T-helper 17 cell (primary cell): ENCODE measurements at regions not wholly inside any gene's neighbourhood (a gene's known extent, or its start where the extent isn't known, plus 50 kb on each side); places are given as distances from the start of the nearest gene placed in this dataset.
"Not testable (repeated sequence)": the region's sequence is repeated elsewhere in the genome, so short reads cannot be mapped to it uniquely, and the experiment has no call there.

Experiments used
- ATAC-seq: fragments of 150-1000 bp; cut with Tn5 transposase; 2 replicates; pipeline ENCODE4 v1.10.0; 2021; ENCODE audit warnings: mild to moderate bottlenecking, moderate library complexity
- DNase-seq, 3 donors: peaks; one replicate each; pipeline versions ENCODE4 v3.0.0 to v3.0.0-alpha.2; 2020 to 2021
- H3K9me3 ChIP-seq: one replicate; pipeline ENCODE4 v1.7.0; 2013; ENCODE audit warnings: low read length, mild to moderate bottlenecking; ENCODE audit not compliant: control insufficient read depth, poor library complexity, severe bottlenecking
- H3K27ac Mint-ChIP-seq: one replicate; pipeline ENCODE4 v1.8.0; 2022; ENCODE audit warnings: mild to moderate bottlenecking, moderate library complexity, mixed read lengths
- H3K27me3 Mint-ChIP-seq: one replicate; pipeline ENCODE4 v1.8.0; 2022; ENCODE audit warnings: mixed read lengths
- H3K36me3 Mint-ChIP-seq: one replicate; pipeline ENCODE4 v1.8.0; 2022; ENCODE audit warnings: low read depth, mixed read lengths
- H3K4me1 Mint-ChIP-seq: one replicate; pipeline ENCODE4 v1.8.0; 2022; ENCODE audit warnings: mild to moderate bottlenecking, mixed read lengths
- H3K4me3 Mint-ChIP-seq: one replicate; pipeline ENCODE4 v1.8.0; 2022; ENCODE audit warnings: mild to moderate bottlenecking, moderate library complexity, mixed read lengths

DNA sequence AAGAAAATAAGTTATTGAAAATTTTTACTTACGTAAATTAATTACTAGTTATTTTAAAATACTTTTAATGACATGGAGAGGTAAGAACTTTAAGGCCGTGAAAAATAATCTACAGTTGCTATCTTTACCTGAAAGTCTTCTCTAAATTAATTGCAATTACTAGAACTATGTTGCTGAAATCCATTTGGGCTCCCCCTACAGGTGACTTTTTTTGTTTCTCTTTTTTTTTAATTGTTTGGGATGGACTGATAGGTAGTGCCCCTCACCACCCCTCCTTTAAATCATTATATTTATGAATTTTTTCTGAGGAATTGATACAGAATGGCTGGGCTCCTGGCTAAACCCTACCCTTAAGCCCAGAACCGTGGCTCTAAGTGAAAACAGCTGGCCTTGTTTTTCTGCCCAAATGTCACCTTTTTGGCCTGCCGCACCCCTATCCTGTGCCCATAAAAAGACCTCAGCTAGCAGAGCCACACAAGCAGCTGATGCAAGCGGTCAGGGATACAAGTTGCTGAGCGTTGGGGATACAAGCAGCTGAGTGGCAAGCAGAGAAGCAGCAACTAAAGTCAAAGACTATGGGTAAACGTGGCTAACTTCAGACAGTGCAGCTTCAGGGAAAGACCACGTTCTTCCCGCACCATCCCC lies 315.2 kb upstream of the ACO1 start:
- no peaks in the 10 kb centered on the region for H3K9me3 ChIP-seq
- Mint-ChIP-seq H3K4me1 (no peaks in the 10 kb centered on the region), H3K27me3 (no peaks in the 10 kb centered on the region), H3K4me3 (no peak overlapping the region), H3K36me3 (no peaks in the 10 kb centered on the region), H3K27ac (no peak overlapping the region)
- DNase-seq (no peak), ATAC-seq (no peak)

GRCh38 chr9:32069969-32070368 lies 314.5 kb upstream of the ACO1 start:
- Mint-ChIP-seq H3K27me3 (no peaks in the 10 kb centered on the region), H3K36me3 (no peaks in the 10 kb centered on the region), H3K27ac (no peak overlapping the region), H3K4me1 (no peaks in the 10 kb centered on the region), H3K4me3 (no peak overlapping the region)
- ATAC-seq (no peak), DNase-seq (no peak)
- H3K9me3 ChIP-seq: no peaks in the 10 kb centered on the region

GRCh38 chr9:32072570-32072969 lies 311.9 kb upstream of the ACO1 start:
- DNase-seq (no peak), ATAC-seq (no peak)
- H3K27me3 Mint-ChIP-seq: no peaks in the 10 kb centered on the region
- no peaks in the 10 kb centered on the region for H3K4me1 Mint-ChIP-seq
- no peaks in the 10 kb centered on the region for H3K9me3 ChIP-seq
- no peak overlapping the region for H3K4me3 Mint-ChIP-seq
- H3K27ac Mint-ChIP-seq: no peak overlapping the region
- H3K36me3 Mint-ChIP-seq: no peaks in the 10 kb centered on the region

DNA sequence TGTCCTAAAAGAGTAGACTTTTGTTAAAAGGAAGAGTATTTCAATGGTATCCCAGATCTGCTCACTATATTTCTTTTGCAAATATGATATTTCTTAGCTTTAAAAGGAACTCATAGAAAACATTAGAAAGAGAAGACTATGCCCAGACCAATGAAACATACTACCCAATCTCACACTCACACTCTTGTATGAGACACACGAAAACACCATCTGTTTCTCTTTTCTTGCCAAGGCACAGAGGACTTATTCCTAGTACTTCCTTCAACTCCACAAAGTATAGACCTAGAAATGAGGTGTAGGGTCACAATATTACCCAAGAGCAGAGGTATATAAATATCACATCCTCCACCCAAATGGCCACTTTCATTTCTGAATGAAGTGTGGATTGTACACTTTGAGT lies 292.4 kb upstream of the ACO1 start:
- DNase-seq (no peak), ATAC-seq (no peak)
- H3K27ac Mint-ChIP-seq: no peak overlapping the region
- H3K9me3 ChIP-seq: no peaks in the 10 kb centered on the region
- no peak overlapping the region for H3K4me3 Mint-ChIP-seq
- H3K27me3 Mint-ChIP-seq: no peaks in the 10 kb centered on the region
- no peaks in the 10 kb centered on the region for H3K4me1 Mint-ChIP-seq
- no peaks in the 10 kb centered on the region for H3K36me3 Mint-ChIP-seq

DNA sequence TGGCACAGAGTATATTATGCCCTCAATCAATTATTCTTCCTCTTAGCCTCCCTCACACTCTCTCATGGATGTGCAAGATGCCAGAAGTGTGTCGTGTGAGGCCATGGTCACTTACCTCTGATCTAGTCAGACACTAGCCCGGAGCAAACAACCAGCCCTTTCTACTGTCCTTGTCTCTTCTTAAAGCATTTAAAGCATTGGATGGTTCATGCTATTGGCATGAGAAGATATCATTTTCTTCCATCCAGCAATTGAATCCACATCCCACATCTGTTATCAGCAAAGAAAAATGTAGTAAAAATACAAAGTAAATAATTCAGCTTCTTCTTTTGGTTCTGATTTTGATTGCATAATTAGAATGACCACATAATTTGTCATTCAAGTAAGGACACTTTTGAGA lies 267.2 kb upstream of the ACO1 start:
- DNase-seq: no peak

GRCh38 chr9:32128546-32128945 lies 255.9 kb upstream of the ACO1 start:
- ATAC-seq (no peak), DNase-seq (no peak)
- H3K27me3 Mint-ChIP-seq: no peaks in the 10 kb centered on the region
- no peaks in the 10 kb centered on the region for H3K4me1 Mint-ChIP-seq
- no peak overlapping the region for H3K4me3 Mint-ChIP-seq
- no peaks in the 10 kb centered on the region for H3K36me3 Mint-ChIP-seq
- no peaks in the 10 kb centered on the region for H3K9me3 ChIP-seq
- no peak overlapping the region for H3K27ac Mint-ChIP-seq

More for the DNA sequence above, 267.2 kb upstream of the ACO1 start:
- H3K9me3 ChIP-seq: no peaks in the 10 kb centered on the region
- Mint-ChIP-seq H3K4me1 (no peaks in the 10 kb centered on the region), H3K4me3 (no peak overlapping the region), H3K36me3 (no peaks in the 10 kb centered on the region), H3K27me3 (no peaks in the 10 kb centered on the region), H3K27ac (no peak overlapping the region)
- no peak for ATAC-seq

- not testable (repeated sequence) for H3K4me3 Mint-ChIP-seq, H3K9me3 ChIP-seq, H3K27ac Mint-ChIP-seq, H3K36me3 Mint-ChIP-seq, H3K4me1 Mint-ChIP-seq, ATAC-seq, DNase-seq, H3K27me3 Mint-ChIP-seq
These were observed 253.7 kb upstream of the ACO1 start for GRCh38 chr9:32130709-32131108.

- no peaks in the 10 kb centered on the region for H3K9me3 ChIP-seq
- no peaks in the 10 kb centered on the region for H3K36me3 Mint-ChIP-seq
- no peak for ATAC-seq
- H3K27me3 Mint-ChIP-seq: no peaks in the 10 kb centered on the region
- H3K27ac Mint-ChIP-seq: no peak overlapping the region
- H3K4me1 Mint-ChIP-seq: no peaks in the 10 kb centered on the region
- H3K4me3 Mint-ChIP-seq: no peak overlapping the region
- no peak for DNase-seq
These were observed 247.6 kb upstream of the ACO1 start for GRCh38 chr9:32136700-32137339.

- no peaks in the 10 kb centered on the region for H3K36me3 Mint-ChIP-seq
- H3K9me3 ChIP-seq: no peaks in the 10 kb centered on the region
- no peak for DNase-seq
- no peaks in the 10 kb centered on the region for H3K4me1 Mint-ChIP-seq
- H3K27me3 Mint-ChIP-seq: no peaks in the 10 kb centered on the region
- no peak overlapping the region for H3K4me3 Mint-ChIP-seq
- no peak for ATAC-seq
- no peak overlapping the region for H3K27ac Mint-ChIP-seq
These were observed 242.4 kb upstream of the ACO1 start for GRCh38 chr9:32142074-32142473.

DNA sequence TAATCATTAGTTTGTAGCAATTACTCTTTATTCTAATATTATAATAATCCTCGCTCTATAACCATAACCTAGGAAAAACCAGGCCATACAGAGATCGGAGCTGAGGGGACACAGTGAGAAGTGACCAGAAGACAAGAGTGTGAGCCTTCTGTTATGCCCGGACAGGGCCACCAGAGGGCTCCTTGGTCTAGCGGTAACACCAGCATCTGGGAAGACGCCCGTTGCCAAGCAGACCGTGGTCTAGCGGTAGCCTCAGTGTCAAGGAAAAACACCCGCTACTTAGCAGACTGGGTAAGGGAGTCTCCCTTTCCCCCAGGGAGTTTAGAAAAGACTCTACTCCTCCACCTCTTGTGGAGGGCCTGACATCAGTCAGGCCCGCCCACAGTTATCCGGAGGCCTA lies 235.9 kb upstream of the ACO1 start:
- H3K36me3 Mint-ChIP-seq: not testable (repeated sequence)

GRCh38 chr9:32161209-32161608 lies 223.2 kb upstream of the ACO1 start:
- no peaks in the 10 kb centered on the region for H3K9me3 ChIP-seq
- Mint-ChIP-seq H3K36me3 (no peaks in the 10 kb centered on the region), H3K4me3 (no peak overlapping the region), H3K27ac (no peak overlapping the region), H3K27me3 (no peaks in the 10 kb centered on the region), H3K4me1 (no peaks in the 10 kb centered on the region)
- no peak for ATAC-seq
- no peak for DNase-seq

More for the DNA sequence above, 235.9 kb upstream of the ACO1 start:
- H3K4me1 Mint-ChIP-seq, H3K27ac Mint-ChIP-seq, H3K27me3 Mint-ChIP-seq, DNase-seq, ATAC-seq, H3K4me3 Mint-ChIP-seq, H3K9me3 ChIP-seq: not testable (repeated sequence)

DNA sequence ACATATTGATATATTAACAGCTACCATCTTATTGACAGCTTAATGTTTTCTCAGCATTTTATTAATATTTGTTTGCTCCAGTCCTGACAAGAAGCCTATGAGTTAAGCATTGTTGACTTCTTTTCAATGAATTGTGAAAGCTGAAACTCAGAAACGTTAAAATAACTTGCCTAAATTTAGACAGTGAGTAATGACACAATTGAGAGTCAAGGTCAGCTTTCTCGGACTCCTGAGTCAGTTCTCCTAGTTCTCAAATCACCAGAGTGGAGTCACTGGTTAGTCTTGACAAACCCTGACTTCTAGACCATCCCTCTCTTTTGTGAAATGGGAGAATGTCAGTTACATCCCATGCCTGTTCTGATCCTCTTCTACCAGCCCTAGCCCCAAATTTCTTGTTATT lies 222.7 kb upstream of the ACO1 start:
- H3K4me3 Mint-ChIP-seq: no peak overlapping the region
- no peaks in the 10 kb centered on the region for H3K9me3 ChIP-seq
- no peaks in the 10 kb centered on the region for H3K27me3 Mint-ChIP-seq

DNA sequence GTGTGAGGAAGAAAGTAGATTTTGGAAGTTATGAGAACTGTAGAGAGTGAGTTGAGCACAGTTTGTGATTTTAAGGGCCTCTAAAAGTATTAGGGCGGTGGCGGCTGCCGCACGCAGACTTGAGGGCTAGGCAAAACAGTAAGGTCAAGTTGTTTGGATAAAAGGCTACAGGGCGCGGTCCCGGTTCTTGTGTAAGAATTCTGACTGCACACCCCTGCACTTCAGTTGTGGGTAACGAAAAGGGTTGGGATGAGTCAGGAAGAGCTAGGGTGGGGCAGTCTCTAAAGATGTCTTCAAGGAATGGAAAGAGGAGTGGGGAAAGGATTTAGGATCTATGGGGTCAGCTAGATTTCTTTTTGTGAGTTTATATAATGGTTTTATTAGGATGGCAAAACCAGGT lies 218.1 kb upstream of the ACO1 start:
- not testable (repeated sequence) for DNase-seq, H3K27ac Mint-ChIP-seq, H3K27me3 Mint-ChIP-seq, H3K36me3 Mint-ChIP-seq, ATAC-seq, H3K9me3 ChIP-seq, H3K4me1 Mint-ChIP-seq, H3K4me3 Mint-ChIP-seq

More for the DNA sequence above, 222.7 kb upstream of the ACO1 start:
- Mint-ChIP-seq H3K4me1 (no peaks in the 10 kb centered on the region), H3K36me3 (no peaks in the 10 kb centered on the region), H3K27ac (no peak overlapping the region)
- no peak for DNase-seq
- no peak for ATAC-seq

GRCh38 chr9:32171339-32171738 lies 213.1 kb upstream of the ACO1 start:
- Mint-ChIP-seq H3K36me3 (no peaks in the 10 kb centered on the region), H3K4me1 (no peaks in the 10 kb centered on the region), H3K27me3 (no peaks in the 10 kb centered on the region), H3K27ac (no peak overlapping the region), H3K4me3 (no peak overlapping the region)
- H3K9me3 ChIP-seq: no peaks in the 10 kb centered on the region
- DNase-seq (no peak), ATAC-seq (no peak)
